GM23248 (cell line): ENCODE measurements at regions not wholly inside any gene's neighbourhood (a gene's known extent, or its start where the extent isn't known, plus 50 kb on each side); places are given as distances from the start of the nearest gene placed in this dataset.

Experiments
- DNase-seq: peaks from one replicate; pipeline ENCODE4 v3.0.0-alpha.2; 2015
- H2AFZ ChIP-seq: fragments of 200-600 bp; sonication (generic); 2 replicates; pipeline ENCODE4 v1.6.1; 2016; ENCODE audit warnings: antibody characterized with exemption
- H3F3A ChIP-seq: fragments of 200-600 bp; sonication (generic); 2 replicates; pipeline ENCODE4 v1.6.1; 2016; ENCODE audit warnings: mild to moderate bottlenecking, antibody characterized with exemption, mixed run types; ENCODE audit not compliant: insufficient read depth
- H3K27ac ChIP-seq: fragments of 200-600 bp; sonication (generic); 2 replicates; pipeline ENCODE4 v1.5.1; 2016; ENCODE audit warnings: mild to moderate bottlenecking
- H3K27me3 ChIP-seq: fragments of 200-600 bp; sonication (generic); replicated peaks from 2 replicates; pipeline ENCODE4 v1.6.1; 2016; ENCODE audit warnings: mild to moderate bottlenecking; ENCODE audit not compliant: insufficient read depth
- H3K36me3 ChIP-seq: fragments of 200-600 bp; sonication (generic); 2 replicates; pipeline ENCODE4 v1.6.1; 2016; ENCODE audit warnings: low read depth, mild to moderate bottlenecking
- H3K4me1 ChIP-seq: fragments of 200-600 bp; sonication (generic); 2 replicates; pipeline ENCODE4 v1.6.1; 2016; ENCODE audit warnings: mild to moderate bottlenecking; ENCODE audit not compliant: insufficient read depth
- H3K4me2 ChIP-seq: fragments of 200-600 bp; sonication (generic); one replicate; pipeline ENCODE4 v1.6.1; 2016; ENCODE audit warnings: mild to moderate bottlenecking; ENCODE audit not compliant: unreplicated experiment
- H3K4me3 ChIP-seq: fragments of 200-600 bp; sonication (generic); 2 replicates; pipeline ENCODE4 v1.5.1; 2016; ENCODE audit warnings: mild to moderate bottlenecking
- H3K79me2 ChIP-seq: fragments of 200-600 bp; sonication (generic); 2 replicates; pipeline ENCODE4 v1.6.1; 2016; ENCODE audit warnings: mild to moderate bottlenecking; ENCODE audit not compliant: insufficient read depth
- H3K9ac ChIP-seq: fragments of 200-600 bp; sonication (generic); 2 replicates; pipeline ENCODE4 v1.6.1; 2016; ENCODE audit warnings: mild to moderate bottlenecking
- H3K9me2 ChIP-seq: fragments of 200-600 bp; sonication (generic); 2 replicates; pipeline ENCODE4 v1.6.1; 2016; ENCODE audit warnings: mixed run types, mild to moderate bottlenecking, moderate library complexity; ENCODE audit not compliant: insufficient read depth
- H3K9me3 ChIP-seq: fragments of 200-600 bp; sonication (generic); one replicate; pipeline ENCODE4 v1.6.1; 2017; ENCODE audit warnings: low read depth
- H4K20me1 ChIP-seq: fragments of 200-600 bp; sonication (generic); 2 replicates; pipeline ENCODE4 v1.6.0; 2016; ENCODE audit not compliant: insufficient read depth
- EZH2 ChIP-seq: fragments of 200-600 bp; sonication (generic); IDR thresholded peaks from 2 replicates; pipeline ENCODE4 v1.6.1; 2018; ENCODE audit warnings: antibody characterized with exemption, mild to moderate bottlenecking; ENCODE audit not compliant: insufficient read depth, poor library complexity, severe bottlenecking
- EZH2phosphoT487 ChIP-seq: fragments of 200-600 bp; sonication (generic); IDR thresholded peaks from 2 replicates; pipeline ENCODE4 v1.6.1; 2018; ENCODE audit warnings: antibody characterized with exemption, moderate library complexity, mild to moderate bottlenecking, low read depth; ENCODE audit not compliant: insufficient read depth
- WGBS, 2 experiments: methylation state at CpG; one replicate each; pipeline ENCODE4 v1.1.6; 2015 to 2017; ENCODE audit warnings: low lambda C conversion rate in 2 of 2, low coverage in 1 of 2; ENCODE audit errors: missing lambda C conversion rate in 2 of 2; 5-methylcytosine and 5-hydroxymethylcytosine counted together
- in situ Hi-C: fragments of 300-500 bp; cut with MboI; formaldehyde crosslinking; loops from 2 replicates; pipeline ENCODE4 v1.15.0; 2020

DNA sequence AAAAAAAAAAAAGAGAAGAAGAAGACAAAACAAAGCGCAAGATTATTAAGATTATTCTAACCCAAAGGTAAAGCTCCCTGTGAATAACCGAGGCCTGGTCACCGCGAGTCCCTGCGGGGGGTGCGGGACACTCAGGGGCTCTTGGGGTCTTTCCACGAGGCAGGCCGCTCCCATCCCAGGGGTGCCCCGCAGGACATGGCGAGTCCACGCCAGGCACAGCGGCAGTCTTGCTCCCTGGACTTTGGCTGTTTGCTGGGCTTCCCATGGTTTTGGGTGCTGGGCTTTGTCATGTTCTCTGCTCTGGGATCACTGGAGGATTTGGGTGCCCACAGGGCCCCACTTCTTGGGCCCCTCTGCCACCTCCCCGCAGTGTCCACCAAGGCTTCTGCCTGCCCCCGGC, 137.4 kb upstream of the TCERG1L start:
- no peaks in the 10 kb centered on the region for H3K9me2 ChIP-seq
- in situ Hi-C loops: no loop called here
- H3K4me3 ChIP-seq: no peak overlapping the region
- no peak for TF ChIP-seq EZH2phosphoT487
- H3K36me3 ChIP-seq: no peaks in the 10 kb centered on the region
- H3F3A ChIP-seq: no peaks in the 10 kb centered on the region
- H3K79me2 ChIP-seq: no peaks in the 10 kb centered on the region
- no peaks in the 10 kb centered on the region for H4K20me1 ChIP-seq
- H3K9me3 ChIP-seq: no peaks in the 10 kb centered on the region
- H3K27me3 ChIP-seq: no peaks in the 10 kb centered on the region
- DNase-seq: no peak
- no peaks in the 10 kb centered on the region for H3K4me1 ChIP-seq
- 73 to 75% methylated on average over 14 of the region's 14 CpGs for WGBS, 2 experiments
- no peak overlapping the region for H2AFZ ChIP-seq
- no peak overlapping the region for H3K9ac ChIP-seq
- H3K4me2 ChIP-seq: no peak overlapping the region
- no peak overlapping the region for H3K27ac ChIP-seq

DNA sequence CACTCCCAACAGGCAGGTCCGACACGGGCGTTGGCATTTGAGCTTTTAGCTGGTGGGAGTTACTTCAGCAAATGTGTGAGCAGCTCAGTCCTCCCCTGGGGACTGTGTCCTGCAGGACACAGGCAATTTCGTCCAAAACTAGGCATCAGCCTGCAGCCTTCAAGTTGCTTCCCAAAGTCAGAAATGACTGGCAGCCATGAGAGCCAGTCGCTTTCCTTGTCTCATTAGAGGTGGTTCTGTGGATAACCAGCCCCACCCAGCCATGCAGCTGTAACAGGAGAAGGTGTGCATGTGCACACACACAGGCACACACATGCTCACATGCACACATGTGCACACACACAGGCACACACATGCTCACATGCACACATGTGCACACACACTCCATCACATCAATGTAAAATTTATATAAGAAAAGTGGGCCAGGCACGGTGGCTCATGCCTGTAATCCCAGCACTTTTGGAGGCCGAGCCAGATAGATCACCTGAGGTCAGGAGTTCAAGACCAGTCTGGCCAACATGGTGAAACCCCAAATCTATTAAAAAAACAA, 138.8 kb upstream of the TCERG1L start:
- H3K79me2 ChIP-seq: no peaks in the 10 kb centered on the region
- DNase-seq: no peak
- WGBS, 2 experiments: 54 to 55% methylated on average over 7 of the region's 7 CpGs
- TF ChIP-seq EZH2 (no peak), EZH2phosphoT487 (no peak)
- H3F3A ChIP-seq: no peaks in the 10 kb centered on the region
- no peak overlapping the region for H3K4me2 ChIP-seq
- H3K36me3 ChIP-seq: no peaks in the 10 kb centered on the region
- H2AFZ ChIP-seq: no peak overlapping the region
- in situ Hi-C loops: no loop called here
- no peak overlapping the region for H3K9ac ChIP-seq
- H3K4me3 ChIP-seq: no peak overlapping the region
- no peak overlapping the region for H3K27ac ChIP-seq
- no peaks in the 10 kb centered on the region for H3K9me2 ChIP-seq
- H3K27me3 ChIP-seq: no peaks in the 10 kb centered on the region
- no peaks in the 10 kb centered on the region for H4K20me1 ChIP-seq
- no peaks in the 10 kb centered on the region for H3K4me1 ChIP-seq
- no peaks in the 10 kb centered on the region for H3K9me3 ChIP-seq

DNA sequence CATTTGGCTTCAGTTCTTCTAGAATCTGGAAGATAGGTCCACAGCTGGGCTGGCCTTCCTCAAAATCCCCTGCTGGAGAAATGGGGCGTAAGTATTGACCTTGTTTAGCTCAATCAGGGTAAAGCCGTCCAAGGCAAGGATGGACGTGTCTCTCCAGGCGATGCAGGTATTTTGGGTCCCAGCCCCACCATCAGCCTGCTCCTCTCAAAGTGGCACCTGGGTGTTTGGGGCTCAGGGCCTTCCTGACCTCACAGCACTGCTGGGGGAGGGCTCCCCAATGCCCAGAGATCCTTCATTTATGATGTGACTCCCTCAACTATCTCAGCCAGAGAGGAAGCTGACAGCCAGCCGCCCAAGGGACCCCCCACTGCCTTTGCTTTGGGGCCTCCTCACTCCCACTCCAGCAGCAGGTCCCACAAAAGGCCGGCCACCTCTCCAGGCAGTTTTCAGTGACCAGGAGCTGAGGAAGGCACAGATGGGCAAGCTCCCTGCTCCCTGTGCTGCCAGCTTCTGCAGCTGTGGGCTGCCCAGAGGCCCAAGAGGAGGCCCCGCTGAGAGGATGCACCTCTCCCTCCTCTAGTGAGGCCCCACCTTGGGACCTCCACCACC, 140.0 kb upstream of the TCERG1L start:
- Histone ChIP-seq H3K9me2 (no peaks in the 10 kb centered on the region), H4K20me1 (no peaks in the 10 kb centered on the region), H3K27ac (no peak overlapping the region), H3K27me3 (no peaks in the 10 kb centered on the region), H3K36me3 (no peaks in the 10 kb centered on the region), H3K79me2 (no peaks in the 10 kb centered on the region), H3K9ac (no peak overlapping the region), H3F3A (no peaks in the 10 kb centered on the region), H3K4me2 (no peak overlapping the region), H2AFZ (no peak overlapping the region), H3K9me3 (no peaks in the 10 kb centered on the region), H3K4me3 (no peak overlapping the region), H3K4me1 (no peaks in the 10 kb centered on the region)
- 61 to 67% methylated on average over 7 of the region's 7 CpGs for WGBS, 2 experiments
- in situ Hi-C loops: no loop called here
- TF ChIP-seq EZH2: no peak
- TF ChIP-seq EZH2phosphoT487: no peak
- DNase-seq: no peak

GRCh38 chr10:131452926-131453720, 141.6 kb upstream of the TCERG1L start:
- Histone ChIP-seq H3K27ac (no peak overlapping the region), H3K9me3 (no peaks in the 10 kb centered on the region), H3K4me3 (no peak overlapping the region), H3K79me2 (no peaks in the 10 kb centered on the region), H3K4me2 (no peak overlapping the region), H3K9me2 (no peaks in the 10 kb centered on the region), H3K36me3 (no peaks in the 10 kb centered on the region), H3K27me3 (no peaks in the 10 kb centered on the region), H3K4me1 (no peaks in the 10 kb centered on the region), H4K20me1 (no peaks in the 10 kb centered on the region), H3F3A (no peaks in the 10 kb centered on the region), H2AFZ (no peak overlapping the region), H3K9ac (no peak overlapping the region)
- in situ Hi-C loops: no loop called here
- TF ChIP-seq EZH2phosphoT487 (no peak), EZH2 (no peak)
- no peak for DNase-seq
- WGBS, 2 experiments: 70 to 72% methylated on average over 26 to 31 of the region's 33 CpGs
